ENCODE measurements at regions not wholly inside any gene's neighbourhood (a gene's known extent, or its start where the extent isn't known, plus 50 kb on each side); places are given as distances from the start of the nearest gene placed in this dataset.

DNA sequence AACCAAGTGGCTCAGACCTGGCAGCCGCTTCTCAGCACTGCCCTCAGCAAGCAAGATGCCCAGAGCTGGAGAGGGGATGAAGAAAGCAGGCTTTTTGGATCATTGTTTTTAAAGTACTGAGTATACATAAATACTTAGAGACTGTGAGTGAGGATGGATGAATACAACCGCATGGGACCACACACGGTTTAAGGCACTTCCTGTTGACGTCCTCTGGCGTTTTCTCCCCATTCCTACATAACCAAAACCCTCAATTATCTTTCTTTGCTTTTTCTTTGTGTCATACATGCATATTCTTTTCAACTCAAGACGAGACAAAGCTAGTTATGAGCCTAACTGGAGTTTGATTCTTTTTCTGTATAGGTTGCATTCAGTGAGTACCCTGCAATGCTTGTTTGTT lies 198.4 kb downstream of the GALR1 start:
- no peak for DNase-seq

DNA sequence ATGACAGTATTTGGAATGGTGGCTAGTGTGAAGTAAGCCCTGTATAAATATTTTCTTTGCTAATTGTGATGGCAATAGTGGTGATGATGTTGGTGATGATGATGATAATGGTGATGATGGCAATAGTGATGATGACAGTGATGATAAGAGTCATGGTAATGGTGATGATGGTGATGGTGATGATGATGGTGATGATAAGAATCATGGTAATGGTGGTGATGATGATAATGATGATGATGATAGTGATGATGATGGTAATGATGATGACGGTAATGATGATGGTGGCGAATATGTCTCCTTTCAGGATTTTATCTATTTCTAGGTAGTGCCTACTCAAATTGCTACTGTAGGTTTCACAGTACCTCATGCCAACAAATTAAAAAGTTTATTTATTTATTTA lies 205.4 kb downstream of the GALR1 start:
- DNase-seq: no peak

DNA sequence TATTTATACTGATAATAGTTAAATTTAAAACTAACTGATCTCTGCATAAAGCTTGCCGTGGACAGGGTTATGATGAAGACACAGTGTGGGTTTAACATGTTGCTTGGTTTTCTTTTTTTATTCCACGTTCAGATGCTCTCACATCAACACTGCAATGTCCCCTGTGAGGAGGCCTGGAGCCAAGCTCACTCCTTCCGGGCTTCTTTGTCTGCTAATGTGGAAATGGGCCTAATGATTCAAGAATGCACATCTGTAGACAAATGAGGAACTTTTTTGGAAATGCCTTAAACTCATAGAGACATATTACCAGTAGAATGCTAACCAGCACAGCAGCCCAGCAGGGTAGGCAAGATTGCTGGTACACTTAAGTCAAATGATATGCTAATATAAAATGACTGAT lies 208.0 kb downstream of the GALR1 start:
- DNase-seq: no peak

- no peak for DNase-seq
Observed at GRCh38 chr18:77461062-77461688, 211.5 kb downstream of the GALR1 start.

GRCh38 chr18:77464917-77465316 lies 215.3 kb downstream of the GALR1 start:
- DNase-seq: no peak

DNA sequence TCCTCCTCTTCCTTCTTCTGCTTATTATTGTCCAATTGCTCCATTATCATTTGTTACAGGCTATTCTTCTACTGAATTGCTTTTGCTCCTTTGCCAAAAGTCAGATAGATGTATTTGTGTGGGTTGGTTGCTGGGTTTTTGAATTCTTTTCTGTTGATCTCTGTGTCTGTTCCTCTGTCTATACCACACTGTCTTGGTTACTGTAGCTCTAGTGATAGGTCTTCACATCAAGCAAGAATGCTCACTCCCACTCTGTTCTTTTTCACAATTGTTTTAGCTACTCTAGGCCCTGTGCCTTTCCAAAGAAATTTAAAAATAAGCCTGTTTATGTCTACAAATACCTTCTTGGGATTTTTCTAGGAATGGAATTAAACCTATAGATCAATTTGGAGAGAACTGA lies 217.2 kb downstream of the GALR1 start:
- DNase-seq: no peak

- DNase-seq: no peak
Observed at GRCh38 chr18:77469131-77469530, 219.5 kb downstream of the GALR1 start.

DNA sequence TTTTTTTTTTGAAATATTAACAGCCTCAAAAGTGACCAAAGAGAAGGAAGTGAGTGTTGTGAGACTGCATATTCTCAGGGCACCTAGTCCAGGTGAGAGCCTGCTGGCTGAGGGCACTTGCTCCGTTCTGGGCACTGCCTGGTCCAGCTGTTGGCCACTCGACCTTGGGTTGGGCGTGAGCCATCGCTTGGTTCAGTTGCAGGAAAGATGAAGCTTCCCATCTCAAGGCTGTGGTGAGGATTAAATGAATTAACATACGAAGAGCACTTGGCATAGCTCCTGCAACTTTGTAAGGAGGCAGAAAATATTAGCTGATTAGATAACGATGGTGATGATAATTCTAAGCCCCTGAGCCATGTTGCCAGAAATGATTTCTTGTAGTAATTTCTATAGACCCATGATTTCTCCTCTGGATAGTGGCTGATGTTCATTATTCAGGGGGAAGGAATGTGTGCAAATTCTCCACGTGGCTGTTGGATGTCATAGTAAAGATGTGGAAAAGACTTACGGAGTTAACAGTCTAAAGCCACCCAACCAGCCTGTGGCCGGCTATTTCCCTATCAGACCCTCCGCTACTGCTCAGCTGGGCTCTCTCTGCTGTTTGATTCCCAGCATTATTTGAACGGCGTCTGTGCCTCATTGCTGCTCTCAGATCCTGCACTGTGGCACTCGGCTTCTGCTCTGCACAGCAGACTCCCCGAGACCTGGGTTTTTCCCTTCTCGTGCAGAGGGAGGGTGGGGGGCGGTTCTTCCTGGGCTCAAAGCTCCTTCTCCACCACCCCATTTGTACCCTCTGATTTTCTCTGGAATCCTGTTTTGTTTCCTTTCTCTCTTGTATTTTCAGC lies 221.1 kb downstream of the GALR1 start:
- DNase-seq: no peak

- no peak for DNase-seq
Observed at GRCh38 chr18:77472509-77472908, 222.9 kb downstream of the GALR1 start.

DNA sequence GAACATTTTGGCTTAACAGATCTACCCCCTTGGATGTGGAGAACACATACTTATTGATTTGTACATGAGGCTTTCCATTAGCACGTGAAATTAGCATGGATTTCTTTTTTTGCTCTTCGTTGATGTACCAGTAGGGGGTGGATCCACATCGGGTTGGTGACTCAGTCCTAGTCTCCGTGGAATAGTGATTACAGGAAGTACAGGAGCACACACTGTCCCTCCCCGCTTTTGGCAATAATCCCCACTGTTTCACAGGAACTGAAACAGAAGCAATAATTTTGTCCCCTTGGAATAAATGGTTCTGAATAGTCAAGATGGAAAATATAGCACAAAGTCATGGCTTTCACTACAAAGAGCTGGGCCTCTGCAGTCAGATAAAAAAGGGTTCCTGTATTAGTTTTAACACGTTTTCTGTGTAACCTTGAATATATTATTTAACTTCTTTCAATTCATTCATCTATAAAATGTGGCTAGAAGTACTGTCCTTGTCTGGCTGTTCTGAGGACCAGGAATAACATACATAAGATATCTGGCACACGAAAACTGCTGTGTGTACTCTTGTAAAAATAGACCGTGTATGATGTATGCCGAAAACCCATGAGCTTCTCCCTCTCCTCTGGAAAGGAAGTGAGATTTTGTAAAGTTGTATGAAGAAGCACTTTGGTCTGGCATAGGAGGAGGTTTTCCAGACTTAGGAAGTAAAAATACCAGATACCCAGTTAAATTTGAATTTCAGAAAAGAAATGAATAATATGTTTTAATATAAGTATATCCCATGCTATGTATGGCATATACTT lies 229.2 kb downstream of the GALR1 start:
- DNase-seq: no peak

- DNase-seq: no peak
Observed at GRCh38 chr18:77481541-77481940, 231.9 kb downstream of the GALR1 start.

GRCh38 chr18:77482190-77483085 lies 232.8 kb downstream of the GALR1 start:
- DNase-seq: no peak

DNA sequence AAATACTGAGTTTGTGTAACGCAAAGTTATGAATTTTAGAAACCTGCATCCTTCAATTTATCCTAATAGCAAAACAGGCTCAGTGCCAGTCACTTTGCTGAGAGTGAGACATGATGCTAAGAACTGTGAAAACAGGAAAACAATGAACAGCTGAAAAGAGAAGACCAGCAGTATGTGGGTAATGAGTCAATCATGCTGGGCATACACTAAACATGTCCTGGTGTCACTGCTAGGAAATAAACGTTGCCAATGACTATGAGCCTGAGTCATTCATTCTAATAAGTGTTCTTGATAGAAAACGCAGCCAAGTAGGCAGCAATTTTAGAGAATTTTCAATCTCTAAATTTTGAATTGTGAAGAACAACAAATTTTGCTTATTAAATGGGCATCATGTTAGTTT lies 237.3 kb downstream of the GALR1 start:
- DNase-seq: no peak

DNA sequence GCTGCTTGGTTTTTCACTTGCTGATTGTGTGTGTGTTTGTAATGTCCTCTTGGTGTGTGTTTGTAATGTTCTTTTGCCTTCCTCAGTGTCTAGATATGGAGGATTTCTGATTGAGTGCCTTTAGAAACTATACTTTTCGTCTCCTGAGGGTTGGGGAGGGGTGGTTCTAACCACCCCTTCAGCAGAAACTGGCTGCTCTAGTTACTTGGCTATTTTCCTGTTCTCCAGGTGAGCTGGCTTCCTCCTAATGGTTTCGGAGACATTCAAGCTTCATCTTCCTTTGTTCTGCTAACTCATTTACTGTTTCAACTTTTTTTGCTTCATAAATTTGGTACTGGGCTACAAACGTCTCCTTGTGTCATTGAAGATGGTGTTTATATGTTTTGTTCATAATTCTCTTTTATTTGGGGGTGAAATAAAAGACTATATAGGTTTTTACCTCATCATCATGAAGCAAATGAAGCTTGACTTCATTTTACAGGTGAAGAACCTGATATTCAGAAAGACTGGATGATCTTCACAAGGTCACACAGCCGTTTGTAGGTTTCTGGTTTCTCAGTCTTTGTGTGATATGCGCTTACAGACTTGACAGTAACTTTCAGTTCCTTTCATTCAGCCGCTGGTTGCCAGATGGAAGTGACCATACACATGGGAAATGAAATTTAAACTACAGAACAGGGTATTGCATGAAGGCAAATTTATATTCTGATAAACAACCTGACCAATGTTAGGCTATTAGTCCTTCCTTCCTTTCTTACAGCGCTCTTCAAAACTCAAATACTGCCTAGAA lies 238.5 kb downstream of the GALR1 start:
- no peak for DNase-seq

- no peak for DNase-seq
Observed at GRCh38 chr18:77495079-77495478, 245.4 kb downstream of the GALR1 start.

- DNase-seq: no peak
Observed at GRCh38 chr18:77495982-77496690, 246.5 kb downstream of the GALR1 start.

DNA sequence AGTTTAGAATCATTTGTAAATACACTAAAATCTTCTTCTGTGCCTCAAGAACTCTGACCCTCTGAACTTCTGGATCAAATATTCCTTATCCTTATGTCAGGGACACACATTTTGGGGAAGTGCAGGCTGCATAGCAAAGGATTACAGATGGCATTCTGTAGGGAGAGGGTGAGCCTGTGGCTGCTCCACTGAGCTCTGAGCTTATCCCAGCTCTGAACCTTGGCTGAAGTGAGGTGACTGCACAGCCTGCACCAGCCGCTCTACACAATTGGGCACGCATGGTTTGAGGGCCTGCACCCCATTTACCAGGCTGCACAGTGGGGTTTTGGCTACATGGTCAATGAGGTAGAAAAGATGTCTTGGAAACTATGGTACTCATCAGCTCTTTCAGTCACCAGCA lies 251.6 kb downstream of the GALR1 start:
- DNase-seq: no peak

DNA sequence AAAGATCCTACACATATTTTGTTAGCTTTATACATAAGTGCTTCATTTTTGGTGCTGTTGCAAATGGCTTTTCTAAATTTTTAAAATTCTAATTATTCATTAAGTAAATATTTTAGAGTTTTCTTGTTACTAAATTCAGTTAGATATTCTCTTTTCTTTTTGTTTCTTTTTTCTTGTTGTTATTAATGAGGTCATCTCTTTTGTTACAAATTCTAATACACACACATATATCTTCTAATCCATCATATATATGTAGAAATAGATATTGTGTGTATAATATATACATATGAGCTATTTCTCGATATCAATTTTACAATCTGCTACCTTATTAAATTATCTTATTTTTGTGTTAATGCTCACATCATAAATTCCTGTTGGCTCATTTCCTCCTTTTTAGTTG lies 255.9 kb downstream of the GALR1 start:
- no peak for DNase-seq

DNA sequence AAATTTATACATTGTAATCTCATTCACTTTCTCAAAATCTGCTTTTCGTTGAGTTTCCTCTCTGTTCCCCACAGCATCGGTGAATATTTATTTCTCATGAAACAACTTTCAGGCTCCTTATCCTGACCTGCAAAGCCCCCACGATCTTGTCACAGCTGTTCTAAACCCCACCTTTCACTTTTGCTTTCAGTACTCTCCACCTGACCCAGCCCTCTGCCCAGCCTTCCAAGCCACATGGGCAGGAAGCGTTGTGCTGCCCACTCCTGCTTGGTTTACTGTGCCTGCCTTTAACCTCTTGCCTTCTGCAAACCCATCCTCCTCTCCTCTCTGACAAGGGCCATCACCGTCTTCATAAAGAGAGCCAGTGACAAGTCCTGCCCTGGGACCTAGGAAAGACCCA lies 262.5 kb downstream of the GALR1 start:
- no peak for DNase-seq

DNA sequence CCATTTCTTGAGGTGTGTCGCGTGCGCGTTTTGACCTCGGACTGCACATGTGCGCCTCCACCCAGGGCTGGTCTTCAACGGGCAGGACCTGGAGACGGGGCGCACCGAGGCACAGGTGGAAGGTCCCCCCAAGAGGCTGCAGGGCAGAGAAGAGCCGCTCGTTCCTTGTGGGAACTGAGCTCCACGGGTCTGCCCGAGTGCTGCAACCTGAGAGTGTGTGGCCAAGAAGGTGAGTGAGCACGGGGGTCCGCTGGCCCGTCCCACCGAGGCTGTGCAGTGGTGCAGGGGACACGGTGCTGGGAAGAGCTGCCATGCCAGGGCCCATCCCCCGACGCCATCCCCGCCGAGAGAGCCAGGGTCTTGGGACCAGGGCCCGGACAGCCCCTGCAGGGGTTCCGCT lies 268.3 kb downstream of the GALR1 start:
- no peak for DNase-seq

GRCh38 chr18:77520767-77521166 lies 271.1 kb downstream of the GALR1 start:
- DNase-seq: no peak

All from NCI-H2171 treated with DMSO at 0.1 percent for 48 hours (cell line).